GM19025 (cell line): ENCODE measurements at regions not wholly inside any gene's neighbourhood (a gene's known extent, or its start where the extent isn't known, plus 50 kb on each side); places are given as distances from the start of the nearest gene placed in this dataset.
A peak's percentile ranks its signal among the peaks of the same experiment; 100 is the strongest.
"Not testable (repeated sequence)": the region's sequence is repeated elsewhere in the genome, so short reads cannot be mapped to it uniquely, and the experiment has no call there.

Experiments used
- ATAC-seq: cut with Tn5 transposase; IDR thresholded peaks from one replicate; pipeline ENCODE4 v1.9.1; 2021; ENCODE audit warnings: mild to moderate bottlenecking, low read depth, moderate library complexity; ENCODE audit not compliant: unreplicated experiment

DNA sequence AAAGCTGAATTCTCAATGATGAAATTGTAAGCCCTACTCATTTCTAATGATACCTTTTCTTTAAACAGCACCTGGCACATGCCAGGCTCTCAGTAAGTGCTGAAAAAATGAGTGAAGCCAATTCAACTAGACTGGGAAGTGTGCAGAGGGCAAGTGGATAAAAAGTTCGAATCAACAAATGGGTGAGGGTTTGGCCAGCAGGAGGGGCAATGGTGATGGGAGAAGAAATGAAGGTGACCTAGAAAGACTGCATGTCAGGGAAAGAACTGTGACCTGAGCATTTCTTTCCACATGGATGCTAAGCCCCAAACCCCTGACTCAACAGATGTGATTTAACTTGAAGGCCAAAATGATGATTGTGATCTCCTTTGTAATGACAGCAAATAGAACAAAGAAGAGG, 54.6 kb downstream of the DKK1 start:
- ATAC-seq, result no peak

GRCh38 chr10:52374207-52374606, 60.1 kb downstream of the DKK1 start:
- not testable (repeated sequence) for ATAC-seq

GRCh38 chr10:52376694-52377354, 62.7 kb downstream of the DKK1 start:
- ATAC-seq, result no peak

DNA sequence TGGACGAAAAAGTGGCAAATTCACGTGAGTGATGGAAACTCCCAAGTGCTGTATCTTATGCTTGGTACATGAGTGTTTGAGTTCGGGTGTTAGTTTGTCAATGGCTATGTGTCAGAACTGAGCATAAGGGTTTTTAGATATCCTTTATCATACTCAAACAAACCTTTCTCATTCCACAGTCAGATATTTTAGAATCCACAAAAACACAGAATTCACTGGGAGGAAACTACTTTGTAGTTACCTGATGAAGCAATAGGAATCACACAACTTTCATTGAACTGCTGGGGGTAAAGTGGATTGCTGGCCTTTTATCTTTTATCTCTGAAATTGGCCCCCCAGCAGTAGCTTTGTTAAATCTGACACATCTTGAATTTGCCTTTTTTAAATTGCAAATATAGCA, 64.0 kb downstream of the DKK1 start:
- ATAC-seq, result no peak

- ATAC-seq, result no peak
These were observed 65.2 kb downstream of the DKK1 start for GRCh38 chr10:52379287-52379686.

DNA sequence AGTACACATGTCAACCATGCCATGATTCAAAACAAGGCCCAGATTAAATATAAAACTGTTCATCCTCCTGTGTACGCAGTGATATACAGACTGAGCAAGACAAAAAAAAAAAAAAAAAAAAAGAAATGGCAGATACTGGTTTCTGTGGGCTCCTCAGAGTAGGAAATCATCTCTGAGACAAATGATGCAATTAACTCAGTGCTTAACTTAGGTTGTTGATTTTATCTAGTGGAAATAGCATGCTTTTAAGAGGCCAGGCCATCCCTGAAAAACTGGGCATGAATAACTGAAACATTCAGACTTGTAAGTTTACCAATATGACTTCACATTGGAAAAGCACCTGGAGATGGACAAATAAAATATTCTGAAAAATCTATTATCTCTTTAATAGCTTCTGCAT, 69.0 kb downstream of the DKK1 start:
- ATAC-seq, result no peak

GRCh38 chr10:52387744-52388143, 73.7 kb downstream of the DKK1 start:
- no peak for ATAC-seq

GRCh38 chr10:52390388-52390787, 76.3 kb downstream of the DKK1 start:
- no peak for ATAC-seq

GRCh38 chr10:52391927-52392602, 78.0 kb downstream of the DKK1 start:
- no peak for ATAC-seq

- no peak for ATAC-seq
These were observed 80.2 kb downstream of the DKK1 start for GRCh38 chr10:52394246-52394645.

DNA sequence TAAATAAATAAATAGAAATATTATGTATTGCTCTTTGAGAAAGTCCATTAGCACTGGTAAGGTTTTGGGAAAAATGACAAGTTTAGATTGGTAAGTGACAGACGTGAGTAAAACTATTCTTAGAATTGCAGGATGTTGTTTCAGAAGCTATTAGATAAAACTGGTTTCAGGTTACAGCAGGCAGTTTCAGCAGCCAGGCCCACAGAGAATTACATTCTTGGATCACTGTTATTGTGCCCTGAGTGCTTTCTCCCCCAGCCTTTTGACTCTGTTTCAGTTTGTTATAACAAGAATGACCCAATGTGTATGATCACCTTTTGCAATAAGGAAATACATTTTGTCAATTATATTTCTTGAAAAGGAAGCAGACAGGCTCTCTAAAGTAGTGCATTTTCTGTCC, 86.5 kb downstream of the DKK1 start:
- no peak for ATAC-seq

GRCh38 chr10:52403801-52404200, 89.7 kb downstream of the DKK1 start:
- not testable (repeated sequence) for ATAC-seq

DNA sequence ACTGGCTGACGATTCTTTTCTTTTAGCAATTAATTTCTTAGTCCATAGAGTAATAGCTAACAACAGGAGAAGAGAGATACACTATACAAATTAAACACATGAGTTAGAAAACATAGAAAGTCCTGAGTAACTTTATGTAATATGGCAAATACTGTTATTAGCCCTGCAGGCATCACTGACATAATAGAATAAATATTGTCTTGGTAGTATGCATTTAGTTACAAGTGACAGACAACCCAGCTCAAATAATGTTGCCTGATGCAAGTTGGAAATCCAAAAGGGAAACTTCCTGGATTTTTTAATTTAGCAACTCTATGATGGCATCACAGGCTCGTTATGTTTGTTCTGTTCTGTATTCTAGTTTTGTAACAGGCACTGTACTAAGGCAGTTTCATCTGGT, 95.1 kb downstream of the DKK1 start:
- no peak for ATAC-seq

DNA sequence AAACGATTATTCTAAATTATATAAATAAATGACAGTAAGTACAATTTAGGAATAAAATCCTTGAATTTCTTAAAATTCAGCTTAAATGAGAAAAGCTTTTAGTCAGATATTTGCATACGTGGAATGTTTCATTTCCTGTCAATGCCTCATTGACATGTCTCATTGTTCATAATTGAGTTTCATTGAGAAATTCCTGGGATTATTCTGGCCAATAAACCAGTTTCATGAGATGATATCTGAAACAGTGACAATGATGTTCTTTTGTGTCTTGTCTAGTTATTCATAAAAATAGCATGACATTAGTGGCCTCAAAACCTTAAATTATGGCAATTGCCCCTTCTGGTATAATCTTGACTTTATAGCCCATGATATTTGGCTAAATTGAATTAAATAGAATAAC, 95.8 kb downstream of the DKK1 start:
- ATAC-seq, result no peak

- ATAC-seq, result no peak
These were observed 96.8 kb downstream of the DKK1 start for GRCh38 chr10:52410916-52411315.

GRCh38 chr10:52419281-52419680, 105.2 kb downstream of the DKK1 start:
- ATAC-seq, result no peak

- no peak for ATAC-seq
These were observed 106.6 kb downstream of the DKK1 start for GRCh38 chr10:52420656-52421055.

- no peak for ATAC-seq
These were observed 109.3 kb downstream of the DKK1 start for GRCh38 chr10:52423369-52423768.

DNA sequence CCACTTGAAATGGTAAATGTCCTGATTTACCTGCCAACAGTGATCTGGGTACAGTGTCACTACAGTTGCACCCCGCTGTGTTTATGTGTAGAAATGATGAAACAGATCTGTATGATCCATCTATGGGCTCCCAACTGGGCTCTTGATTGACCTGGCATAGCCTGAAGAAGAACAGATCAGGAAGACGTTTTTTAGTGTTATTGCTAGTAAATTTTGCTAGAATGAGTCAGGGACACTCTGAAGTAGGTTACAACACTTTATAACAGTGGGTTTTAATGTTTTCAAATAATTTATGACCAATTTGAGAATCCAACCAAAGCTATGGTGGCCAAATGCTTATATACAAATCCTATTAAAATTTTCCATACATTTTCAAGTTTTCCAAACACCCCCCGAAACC, 110.3 kb downstream of the DKK1 start:
- ATAC-seq, result no peak

- ATAC-seq, result no peak
These were observed 120.7 kb downstream of the DKK1 start for GRCh38 chr10:52434734-52435133.

DNA sequence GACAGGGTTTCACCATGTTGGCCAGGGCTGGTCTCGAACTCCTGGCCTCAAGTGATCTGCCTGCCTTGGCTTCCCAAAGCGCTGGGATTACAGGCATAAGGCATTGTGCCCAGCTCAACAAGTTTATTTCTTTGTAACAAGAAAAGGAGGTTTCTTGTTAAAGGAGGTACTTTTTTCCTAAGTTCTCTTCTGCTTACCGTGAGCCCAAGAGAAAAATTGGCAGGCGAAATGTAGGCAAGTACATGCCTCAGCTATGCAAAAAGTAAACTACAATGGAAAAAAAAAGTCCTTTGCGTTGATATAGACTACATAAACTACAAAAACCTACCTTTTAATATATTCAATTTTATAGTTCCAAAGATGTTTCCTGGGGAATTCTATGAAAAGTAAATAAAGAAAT, 122.6 kb downstream of the DKK1 start:
- ATAC-seq, result no peak

DNA sequence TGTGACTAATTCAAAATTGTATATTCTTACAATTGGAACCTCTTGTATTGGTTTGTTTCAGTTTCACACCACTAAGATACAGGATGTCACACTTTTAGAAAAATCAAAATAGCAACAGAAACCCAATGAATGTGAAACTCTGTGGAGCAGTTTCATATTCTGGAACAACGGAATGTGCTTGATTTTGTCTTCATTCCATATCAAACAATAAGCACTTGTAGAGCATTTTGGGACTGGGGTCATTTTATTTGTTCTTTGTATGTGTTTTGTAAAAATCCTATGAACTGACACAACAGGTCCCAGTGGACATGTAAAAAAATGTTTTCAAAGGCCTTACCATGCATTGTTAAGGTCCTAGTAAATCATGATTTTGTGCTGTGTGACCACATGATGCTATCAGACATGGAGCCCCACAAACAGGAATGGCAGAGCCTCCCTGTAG, 123.1 kb downstream of the DKK1 start:
- peak; percentile 73 for ATAC-seq
